ENCODE measurements at regions not wholly inside any gene's neighbourhood (a gene's known extent, or its start where the extent isn't known, plus 50 kb on each side); places are given as distances from the start of the nearest gene placed in this dataset.

GRCh38 chr1:229964281-229964680 lies 102.8 kb upstream of the GALNT2 start:
- TF ChIP-seq POLR2A (IDR thresholded peaks at IDR 0.05) (no peak), CTCF (IDR thresholded peaks at IDR 0.05) (no peak)
